RWPE2 (cell line): ENCODE measurements at regions not wholly inside any gene's neighbourhood (a gene's known extent, or its start where the extent isn't known, plus 50 kb on each side); places are given as distances from the start of the nearest gene placed in this dataset.

Experiments
- ATAC-seq: fragments of 200-7000 bp; cut with Tn5 transposase; 3 replicates; pipeline ENCODE4 v1.9.1; 2021; ENCODE audit warnings: low read depth
- DNase-seq: peaks from one replicate; pipeline ENCODE4 v3.0.0-alpha.2; 2020; ENCODE audit warnings: low spot score
- H3K27ac ChIP-seq: fragments of 450-650 bp; 2 replicates; pipeline ENCODE4 v1.5.1; 2017; ENCODE audit warnings: mild to moderate bottlenecking; ENCODE audit not compliant: poor library complexity, severe bottlenecking
- H3K27me3 ChIP-seq: fragments of 250-450 bp; sonication (Bioruptor Pico); 2 replicates; pipeline ENCODE4 v1.5.1; 2021; ENCODE audit warnings: mild to moderate bottlenecking, moderate library complexity; ENCODE audit not compliant: insufficient read depth, poor library complexity, severe bottlenecking
- H3K36me3 ChIP-seq: fragments of 250-450 bp; sonication (Bioruptor Pico); 2 replicates; pipeline ENCODE4 v1.5.1; 2020; ENCODE audit warnings: low read depth, mild to moderate bottlenecking, moderate library complexity
- H3K4me1 ChIP-seq: fragments of 250-450 bp; sonication (Bioruptor Pico); 2 replicates; pipeline ENCODE4 v1.5.1; 2021; ENCODE audit warnings: mild to moderate bottlenecking, moderate library complexity; ENCODE audit not compliant: insufficient read depth, poor library complexity, severe bottlenecking
- H3K4me3 ChIP-seq: fragments of 250-450 bp; sonication (Bioruptor Pico); 2 replicates; pipeline ENCODE4 v1.5.1; 2021; ENCODE audit warnings: mild to moderate bottlenecking, moderate library complexity; ENCODE audit not compliant: severe bottlenecking
- H3K9me3 ChIP-seq: fragments of 250-450 bp; sonication (Bioruptor Pico); 2 replicates; pipeline ENCODE4 v1.5.1; 2021; ENCODE audit warnings: mild to moderate bottlenecking, moderate library complexity; ENCODE audit not compliant: severe bottlenecking
- CTCF ChIP-seq: fragments of 450-650 bp; IDR thresholded peaks from one replicate; pipeline ENCODE4 v1.5.1; 2017; ENCODE audit warnings: mild to moderate bottlenecking, moderate library complexity; ENCODE audit not compliant: poor library complexity, severe bottlenecking

GRCh38 chr10:56269181-56269580 is 91.9 kb downstream of the ZWINT start:
- Histone ChIP-seq H3K4me1 (no peaks in the 10 kb centered on the region), H3K4me3 (no peak overlapping the region), H3K27ac (no peak overlapping the region), H3K36me3 (no peaks in the 10 kb centered on the region), H3K9me3 (no peaks in the 10 kb centered on the region), H3K27me3 (no peaks in the 10 kb centered on the region)
- no peak for TF ChIP-seq CTCF
- DNase-seq = no peak
- peak; percentile 42; the same call in 2 of the 3 replicates for ATAC-seq

- ATAC-seq (no peak), DNase-seq (no peak)
- H3K9me3 ChIP-seq = no peaks in the 10 kb centered on the region
- H3K4me3 ChIP-seq = no peak overlapping the region
- H3K36me3 ChIP-seq = no peaks in the 10 kb centered on the region
- TF ChIP-seq CTCF = no peak
- no peaks in the 10 kb centered on the region for H3K4me1 ChIP-seq
- H3K27me3 ChIP-seq = no peaks in the 10 kb centered on the region
- no peak overlapping the region for H3K27ac ChIP-seq
Measured at GRCh38 chr10:56266120-56266519, 94.9 kb downstream of the ZWINT start.

- Histone ChIP-seq H3K4me3 (no peak overlapping the region), H3K27me3 (no peaks in the 10 kb centered on the region), H3K4me1 (no peaks in the 10 kb centered on the region), H3K36me3 (no peaks in the 10 kb centered on the region), H3K27ac (no peak overlapping the region), H3K9me3 (no peaks in the 10 kb centered on the region)
- ATAC-seq (no peak), DNase-seq (no peak)
- no peak for TF ChIP-seq CTCF
Measured at GRCh38 chr10:56258991-56259390, 102.1 kb downstream of the ZWINT start.

- H3K36me3 ChIP-seq = no peaks in the 10 kb centered on the region
- H3K9me3 ChIP-seq = no peaks in the 10 kb centered on the region
- H3K4me1 ChIP-seq = no peaks in the 10 kb centered on the region
- no peak for TF ChIP-seq CTCF
- no peak for ATAC-seq
- no peak overlapping the region for H3K27ac ChIP-seq
- no peaks in the 10 kb centered on the region for H3K27me3 ChIP-seq
- no peak overlapping the region for H3K4me3 ChIP-seq
- DNase-seq = no peak
Measured at GRCh38 chr10:56258378-56258777, 102.7 kb downstream of the ZWINT start.

- Histone ChIP-seq H3K27ac (no peak overlapping the region), H3K4me1 (no peaks in the 10 kb centered on the region), H3K27me3 (no peaks in the 10 kb centered on the region), H3K36me3 (no peaks in the 10 kb centered on the region), H3K4me3 (no peak overlapping the region), H3K9me3 (no peaks in the 10 kb centered on the region)
- DNase-seq (no peak), ATAC-seq (no peak)
- TF ChIP-seq CTCF = no peak
Measured at GRCh38 chr10:56255298-56255697, 105.8 kb downstream of the ZWINT start.
